ENCODE measurements at regions not wholly inside any gene's neighbourhood (a gene's known extent, or its start where the extent isn't known, plus 50 kb on each side); places are given as distances from the start of the nearest gene placed in this dataset.

GRCh38 chr12:84658877-84659276, 253.7 kb downstream of the SLC6A15 start:
- TF ChIP-seq CTCF (IDR thresholded peaks at IDR 0.05; ENCODE audit: low read length) (no peak), EZH2 (IDR thresholded peaks at IDR 0.05; ENCODE audit: borderline replicate concordance, low read length) (no peak)
